ENCODE measurements at regions not wholly inside any gene's neighbourhood (a gene's known extent, or its start where the extent isn't known, plus 50 kb on each side); places are given as distances from the start of the nearest gene placed in this dataset.

DNA sequence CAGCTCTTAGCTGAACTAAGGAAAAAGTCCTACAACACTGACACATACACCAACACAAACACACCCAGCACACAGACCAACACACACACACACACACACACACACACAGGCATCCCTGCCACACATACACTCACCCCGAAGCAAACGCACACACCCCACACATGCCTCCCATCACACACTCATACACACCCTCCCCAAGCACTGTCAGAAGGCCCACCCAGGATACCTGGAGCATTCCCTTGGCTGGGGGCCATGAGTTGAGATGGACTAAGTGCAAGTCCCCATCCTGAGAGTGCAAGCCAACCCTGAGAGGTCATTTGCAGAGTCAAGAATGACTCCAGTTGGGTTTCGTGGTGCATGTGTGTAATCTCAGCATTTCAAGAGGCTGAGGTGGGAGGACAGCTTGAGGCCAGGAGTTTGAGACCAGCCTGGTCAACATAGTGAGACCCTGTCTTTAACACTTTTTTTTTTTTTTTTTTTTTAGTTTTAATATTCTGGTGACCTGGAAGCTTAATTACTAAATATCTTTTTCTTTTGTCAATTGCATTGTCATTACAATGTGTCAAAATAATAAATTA lies 117.3 kb downstream of the RHOU start:
- no peaks in the 10 kb centered on the region for H3K36me3 ChIP-seq
- H3K4me3 ChIP-seq, result no peak overlapping the region
- WGBS, 2 donors (ENCODE audit: low coverage in 1 of 2), result 90 to 93% methylated on average over 3 of the region's 3 CpGs
- H3K9me3 ChIP-seq, result no peaks in the 10 kb centered on the region
- no peak overlapping the region for H3K27ac ChIP-seq
- no peak for TF ChIP-seq POLR2AphosphoS5 (IDR thresholded peaks at IDR 0.05)
- TF ChIP-seq, protein P1, sequence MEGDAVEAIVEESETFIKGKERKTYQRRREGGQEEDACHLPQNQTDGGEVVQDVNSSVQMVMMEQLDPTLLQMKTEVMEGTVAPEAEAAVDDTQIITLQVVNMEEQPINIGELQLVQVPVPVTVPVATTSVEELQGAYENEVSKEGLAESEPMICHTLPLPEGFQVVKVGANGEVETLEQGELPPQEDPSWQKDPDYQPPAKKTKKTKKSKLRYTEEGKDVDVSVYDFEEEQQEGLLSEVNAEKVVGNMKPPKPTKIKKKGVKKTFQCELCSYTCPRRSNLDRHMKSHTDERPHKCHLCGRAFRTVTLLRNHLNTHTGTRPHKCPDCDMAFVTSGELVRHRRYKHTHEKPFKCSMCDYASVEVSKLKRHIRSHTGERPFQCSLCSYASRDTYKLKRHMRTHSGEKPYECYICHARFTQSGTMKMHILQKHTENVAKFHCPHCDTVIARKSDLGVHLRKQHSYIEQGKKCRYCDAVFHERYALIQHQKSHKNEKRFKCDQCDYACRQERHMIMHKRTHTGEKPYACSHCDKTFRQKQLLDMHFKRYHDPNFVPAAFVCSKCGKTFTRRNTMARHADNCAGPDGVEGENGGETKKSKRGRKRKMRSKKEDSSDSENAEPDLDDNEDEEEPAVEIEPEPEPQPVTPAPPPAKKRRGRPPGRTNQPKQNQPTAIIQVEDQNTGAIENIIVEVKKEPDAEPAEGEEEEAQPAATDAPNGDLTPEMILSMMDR (IDR thresholded peaks at IDR 0.05), result no peak
- TF ChIP-seq EP300 (IDR thresholded peaks at IDR 0.05; ENCODE audit: low read depth), result no peak
- TF ChIP-seq POLR2A (IDR thresholded peaks at IDR 0.05), result no peak
- peaks cover 3 to 42% (median 25%) of the 10 kb centered on the region in 4 donors for H3K4me1 ChIP-seq
- intact Hi-C loops (cut with DNase I; ENCODE audit: low total_unique reads) (no loop called here), in situ Hi-C loops (cut with MboI; ENCODE audit: low pct_ligation_motif_present in 1 of 4, low pct_unique_long_range_greater_than_20kb in 1 of 4, low sequenced_read_pairs in 3 of 4) (no loop called here)
- H3K27me3 ChIP-seq, result no peaks in the 10 kb centered on the region
- no peak for DNase-seq

DNA sequence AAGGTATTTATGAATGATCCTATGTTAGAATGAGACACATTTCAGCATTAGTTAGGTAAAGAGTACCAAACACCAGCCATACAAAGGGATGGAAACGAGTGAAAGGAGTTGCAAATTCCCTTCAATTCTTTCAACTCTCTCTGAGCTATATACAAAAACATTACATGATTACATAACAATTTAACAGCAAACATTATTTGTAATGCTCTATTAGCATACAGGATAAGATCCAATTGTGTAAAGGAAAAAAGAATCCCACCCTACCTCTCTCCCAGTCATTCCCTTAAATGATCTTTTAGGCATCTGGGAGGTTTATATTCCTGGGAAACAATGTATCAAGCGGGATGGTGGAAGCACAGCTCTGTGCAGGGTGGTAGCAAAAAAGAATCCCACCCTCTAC lies 117.9 kb downstream of the RHOU start:
- in situ Hi-C loops (cut with MboI; ENCODE audit: low pct_ligation_motif_present in 1 of 4, low pct_unique_long_range_greater_than_20kb in 1 of 4, low sequenced_read_pairs in 3 of 4), result no loop called here
- Histone ChIP-seq H3K4me3 (no peak overlapping the region), H3K36me3 (no peaks in the 10 kb centered on the region), H3K9me3 (no peaks in the 10 kb centered on the region), H3K27ac (no peak overlapping the region), H3K27me3 (no peaks in the 10 kb centered on the region), H3K4me1 (peaks cover 3 to 40% (median 25%) of the 10 kb centered on the region in 4 donors)
- TF ChIP-seq, protein P1 (IDR thresholded peaks at IDR 0.05), result no peak
- TF ChIP-seq POLR2AphosphoS5 (IDR thresholded peaks at IDR 0.05) (no peak), EP300 (IDR thresholded peaks at IDR 0.05; ENCODE audit: low read depth) (no peak), POLR2A (IDR thresholded peaks at IDR 0.05) (no peak)
- DNase-seq, result no peak
- WGBS, 2 donors (ENCODE audit: low coverage in 1 of 2), result 89 to 100% methylated on average over 1 to 2 of the region's 2 CpGs
- intact Hi-C loops (cut with DNase I; ENCODE audit: low total_unique reads), result no loop called here

DNA sequence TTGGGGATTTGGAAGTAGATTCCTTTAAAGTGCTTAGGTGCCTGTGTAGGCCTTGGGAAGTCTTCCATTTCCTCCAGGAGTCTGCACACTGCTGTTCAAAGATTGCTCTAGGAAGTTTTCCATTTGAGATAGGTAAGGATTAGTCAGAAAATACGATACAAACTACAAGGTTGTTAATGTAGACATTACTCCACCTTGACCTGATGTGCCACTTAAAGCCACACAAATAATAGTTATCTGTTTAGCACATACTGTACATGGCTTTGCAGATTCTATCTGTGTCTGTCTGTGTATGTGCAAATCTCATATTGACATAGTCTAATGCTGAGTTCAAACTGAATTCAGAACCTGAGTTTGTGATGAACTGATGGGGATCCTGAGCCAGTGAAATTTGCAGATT lies 118.4 kb downstream of the RHOU start:
- no peak for DNase-seq
- H3K4me1 ChIP-seq, result peaks cover 3 to 36% (median 21%) of the 10 kb centered on the region in 4 donors
- WGBS, 2 donors (ENCODE audit: low coverage in 1 of 2), result 40 to 58% methylated on average over 1 of the region's 1 CpG
- H3K36me3 ChIP-seq, result no peaks in the 10 kb centered on the region
- H3K9me3 ChIP-seq, result no peaks in the 10 kb centered on the region
- in situ Hi-C loops (cut with MboI; ENCODE audit: low pct_ligation_motif_present in 1 of 4, low pct_unique_long_range_greater_than_20kb in 1 of 4, low sequenced_read_pairs in 3 of 4) (no loop called here), intact Hi-C loops (cut with DNase I; ENCODE audit: low total_unique reads) (no loop called here)
- H3K4me3 ChIP-seq, result no peak overlapping the region
- TF ChIP-seq POLR2A (IDR thresholded peaks at IDR 0.05) (no peak), POLR2AphosphoS5 (IDR thresholded peaks at IDR 0.05) (no peak), EP300 (IDR thresholded peaks at IDR 0.05; ENCODE audit: low read depth) (no peak)
- TF ChIP-seq, protein P1 (IDR thresholded peaks at IDR 0.05), result no peak
- no peaks in the 10 kb centered on the region for H3K27me3 ChIP-seq
- H3K27ac ChIP-seq, result no peak overlapping the region

DNA sequence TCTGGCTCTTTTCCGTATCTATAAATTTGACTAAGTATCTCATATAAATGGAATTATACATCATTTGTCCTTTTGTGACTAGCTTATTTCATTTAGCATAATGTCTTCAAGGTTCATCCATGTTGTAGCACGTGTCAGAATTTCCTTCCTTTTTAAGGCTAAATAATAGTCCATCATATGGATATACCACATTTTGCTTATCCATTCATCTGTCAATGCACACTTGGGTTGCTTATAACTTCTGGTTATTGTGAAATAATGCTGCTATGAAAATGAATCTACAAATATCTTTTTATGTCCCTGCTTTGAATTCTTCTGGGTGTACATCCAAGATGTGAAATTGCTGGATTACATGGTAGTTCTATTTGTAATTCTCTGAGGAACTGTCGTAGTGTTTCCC lies 119.6 kb downstream of the RHOU start:
- intact Hi-C loops (cut with DNase I; ENCODE audit: low total_unique reads), result no loop called here
- TF ChIP-seq POLR2AphosphoS5 (IDR thresholded peaks at IDR 0.05) (no peak), EP300 (IDR thresholded peaks at IDR 0.05; ENCODE audit: low read depth) (no peak), POLR2A (IDR thresholded peaks at IDR 0.05) (no peak)
- TF ChIP-seq, protein P1 (IDR thresholded peaks at IDR 0.05), result no peak
- H3K27me3 ChIP-seq, result no peaks in the 10 kb centered on the region
- no peaks in the 10 kb centered on the region for H3K36me3 ChIP-seq
- in situ Hi-C loops (cut with MboI; ENCODE audit: low pct_ligation_motif_present in 1 of 4, low pct_unique_long_range_greater_than_20kb in 1 of 4, low sequenced_read_pairs in 3 of 4), result no loop called here
- WGBS, 2 donors (ENCODE audit: low coverage in 1 of 2), result 86 to 92% methylated on average over 2 to 3 of the region's 3 CpGs
- H3K4me1 ChIP-seq, result peaks cover 3 to 24% (median 14%) of the 10 kb centered on the region in 4 donors
- H3K27ac ChIP-seq, result no peak overlapping the region
- no peak overlapping the region for H3K4me3 ChIP-seq
- no peaks in the 10 kb centered on the region for H3K9me3 ChIP-seq
- DNase-seq, result no peak
